Astrocyte (in vitro differentiated cells and primary cell): ENCODE measurements at regions not wholly inside any gene's neighbourhood (a gene's known extent, or its start where the extent isn't known, plus 50 kb on each side); places are given as distances from the start of the nearest gene placed in this dataset.
A peak's percentile ranks its signal among the peaks of the same experiment; 100 is the strongest.

Source experiments
- DNase-seq: peaks from one replicate; pipeline ENCODE4 v3.0.0-alpha.2; 2010; ENCODE audit warnings: low read depth
- FAIRE-seq: peaks from 2 replicates; lab custom pipeline; 2011; peaks lifted over from hg19 to GRCh38; lab: Jason Lieb, UNC
- H2AFZ ChIP-seq: 2 replicates; pipeline ENCODE4 v1.6.0; 2012; ENCODE audit warnings: low read depth, low read length, inconsistent platforms
- H3K27ac ChIP-seq: 2 replicates; pipeline ENCODE4 v1.5.1; 2011; ENCODE audit warnings: low read depth, low read length, inconsistent platforms
- H3K27me3 ChIP-seq: 2 replicates; pipeline ENCODE4 v1.6.0; 2011; ENCODE audit warnings: low read length, inconsistent platforms; ENCODE audit not compliant: insufficient read depth
- H3K36me3 ChIP-seq: 2 replicates; pipeline ENCODE4 v1.5.1; 2011; ENCODE audit warnings: low read length, inconsistent platforms; ENCODE audit not compliant: insufficient read depth
- H3K4me1 ChIP-seq: 2 replicates; pipeline ENCODE4 v1.5.1; 2011; ENCODE audit warnings: low read length, inconsistent platforms; ENCODE audit not compliant: insufficient read depth
- H3K4me2 ChIP-seq: 2 replicates; pipeline ENCODE4 v1.6.0; 2012; ENCODE audit warnings: low read length, inconsistent platforms
- H3K4me3 ChIP-seq: 2 replicates; pipeline ENCODE4 v1.5.1; 2011; ENCODE audit warnings: low read depth, mild to moderate bottlenecking, low read length, inconsistent platforms; ENCODE audit not compliant: insufficient read depth
- H3K79me2 ChIP-seq: 2 replicates; pipeline ENCODE4 v1.6.0; 2012; ENCODE audit warnings: mild to moderate bottlenecking, low read length, inconsistent platforms; ENCODE audit not compliant: insufficient read depth
- H3K9ac ChIP-seq: 2 replicates; pipeline ENCODE4 v1.6.0; 2012; ENCODE audit warnings: mild to moderate bottlenecking, low read length, inconsistent platforms
- H3K9me3 ChIP-seq: 2 replicates; pipeline ENCODE4 v1.5.1; 2012; ENCODE audit warnings: low read depth, mild to moderate bottlenecking, low read length, inconsistent platforms; ENCODE audit not compliant: insufficient read depth
- H4K20me1 ChIP-seq: 2 replicates; pipeline ENCODE4 v1.6.0; 2012; ENCODE audit warnings: low read length, inconsistent platforms; ENCODE audit not compliant: insufficient read depth
- H3K27ac Mint-ChIP-seq: one replicate; pipeline ENCODE4 v1.8.0; 2021; ENCODE audit warnings: mild to moderate bottlenecking, mixed read lengths; ENCODE audit not compliant: unreplicated experiment
- H3K27me3 Mint-ChIP-seq: one replicate; pipeline ENCODE4 v1.8.0; 2021; ENCODE audit warnings: low read depth, mixed read lengths; ENCODE audit not compliant: unreplicated experiment
- H3K36me3 Mint-ChIP-seq: one replicate; pipeline ENCODE4 v1.8.0; 2021; ENCODE audit warnings: low read depth, mixed read lengths; ENCODE audit not compliant: unreplicated experiment
- H3K4me1 Mint-ChIP-seq: one replicate; pipeline ENCODE4 v1.8.0; 2021; ENCODE audit warnings: low read depth, mixed read lengths; ENCODE audit not compliant: unreplicated experiment
- H3K4me3 Mint-ChIP-seq: one replicate; pipeline ENCODE4 v1.8.0; 2021; ENCODE audit warnings: mild to moderate bottlenecking, moderate library complexity, mixed read lengths; ENCODE audit not compliant: unreplicated experiment
- H3K9me3 Mint-ChIP-seq: one replicate; pipeline ENCODE4 v1.8.0; 2021; ENCODE audit warnings: mild to moderate bottlenecking, mixed read lengths; ENCODE audit not compliant: unreplicated experiment
- CTCF ChIP-seq: IDR thresholded peaks from 2 replicates; pipeline ENCODE4 v1.5.1; 2011; ENCODE audit warnings: low read depth, mild to moderate bottlenecking, inconsistent platforms, low read length, moderate library complexity; ENCODE audit not compliant: insufficient read depth
- EZH2 ChIP-seq: IDR thresholded peaks from 2 replicates; pipeline ENCODE4 v1.6.1; 2012; ENCODE audit warnings: mild to moderate bottlenecking, low read length, inconsistent platforms; ENCODE audit not compliant: insufficient read depth

GRCh38 chr5:25107853-25108252 is 463.1 kb upstream of the CDH10 start:
- Histone ChIP-seq H3K36me3 (no peaks in the 10 kb centered on the region), H3K9ac (peak overlapping the region; percentile 8), H3K4me2 (peak overlapping the region; percentile 77), H3K27ac (peak overlapping the region; percentile 32), H3K9me3 (no peaks in the 10 kb centered on the region), H3K27me3 (no peaks in the 10 kb centered on the region), H3K4me1 (peaks cover 4% of the 10 kb centered on the region), H4K20me1 (no peaks in the 10 kb centered on the region), H3K79me2 (no peaks in the 10 kb centered on the region), H2AFZ (peak overlapping the region; percentile 16), H3K4me3 (peak overlapping the region; percentile 8)
- Mint-ChIP-seq H3K4me1 (peaks cover 4% of the 10 kb centered on the region), H3K4me3 (no peak overlapping the region), H3K27me3 (no peaks in the 10 kb centered on the region), H3K27ac (no peak overlapping the region), H3K36me3 (no peaks in the 10 kb centered on the region), H3K9me3 (no peaks in the 10 kb centered on the region)
- FAIRE-seq, result no peak
- DNase-seq, result peak; percentile 28
- TF ChIP-seq CTCF (no peak), EZH2 (no peak)

- H3K4me1 ChIP-seq, result no peaks in the 10 kb centered on the region
- no peak for TF ChIP-seq CTCF
- TF ChIP-seq EZH2, result no peak
- no peak overlapping the region for H3K4me3 ChIP-seq
- FAIRE-seq, result no peak
- no peak overlapping the region for H3K4me3 Mint-ChIP-seq
- no peaks in the 10 kb centered on the region for H3K9me3 Mint-ChIP-seq
- H3K36me3 ChIP-seq, result no peaks in the 10 kb centered on the region
- H2AFZ ChIP-seq, result no peak overlapping the region
- H3K79me2 ChIP-seq, result no peaks in the 10 kb centered on the region
- no peak overlapping the region for H3K9ac ChIP-seq
- no peak overlapping the region for H3K27ac ChIP-seq
- no peak for DNase-seq
- no peaks in the 10 kb centered on the region for H3K27me3 ChIP-seq
- no peak overlapping the region for H3K27ac Mint-ChIP-seq
- H3K4me1 Mint-ChIP-seq, result no peaks in the 10 kb centered on the region
- no peaks in the 10 kb centered on the region for H4K20me1 ChIP-seq
- no peaks in the 10 kb centered on the region for H3K27me3 Mint-ChIP-seq
- no peaks in the 10 kb centered on the region for H3K9me3 ChIP-seq
- H3K4me2 ChIP-seq, result no peak overlapping the region
- H3K36me3 Mint-ChIP-seq, result no peaks in the 10 kb centered on the region
These were observed 454.8 kb upstream of the CDH10 start for GRCh38 chr5:25099538-25099937.

GRCh38 chr5:25095261-25095660 is 450.5 kb upstream of the CDH10 start:
- no peak overlapping the region for H3K27ac ChIP-seq
- Mint-ChIP-seq H3K9me3 (no peaks in the 10 kb centered on the region), H3K27me3 (no peaks in the 10 kb centered on the region), H3K4me1 (no peaks in the 10 kb centered on the region), H3K27ac (no peak overlapping the region), H3K4me3 (no peak overlapping the region), H3K36me3 (no peaks in the 10 kb centered on the region)
- no peaks in the 10 kb centered on the region for H3K27me3 ChIP-seq
- no peak for TF ChIP-seq CTCF
- FAIRE-seq, result no peak
- no peaks in the 10 kb centered on the region for H3K79me2 ChIP-seq
- no peak for DNase-seq
- no peak overlapping the region for H3K9ac ChIP-seq
- no peaks in the 10 kb centered on the region for H4K20me1 ChIP-seq
- H3K4me2 ChIP-seq, result no peak overlapping the region
- H2AFZ ChIP-seq, result no peak overlapping the region
- H3K4me3 ChIP-seq, result no peak overlapping the region
- H3K4me1 ChIP-seq, result no peaks in the 10 kb centered on the region
- H3K36me3 ChIP-seq, result no peaks in the 10 kb centered on the region
- H3K9me3 ChIP-seq, result no peaks in the 10 kb centered on the region
